IPS-NIHi7 (cell line): ENCODE measurements at regions not wholly inside any gene's neighbourhood (a gene's known extent, or its start where the extent isn't known, plus 50 kb on each side); places are given as distances from the start of the nearest gene placed in this dataset.
A peak's percentile ranks its signal among the peaks of the same experiment; 100 is the strongest.
"Not testable (repeated sequence)": the region's sequence is repeated elsewhere in the genome, so short reads cannot be mapped to it uniquely, and the experiment has no call there.

Experiments
- DNase-seq: peaks from one replicate; pipeline ENCODE4 v3.0.0; 2012; ENCODE audit warnings: mixed read lengths; ENCODE audit errors: extremely low spot score

DNA sequence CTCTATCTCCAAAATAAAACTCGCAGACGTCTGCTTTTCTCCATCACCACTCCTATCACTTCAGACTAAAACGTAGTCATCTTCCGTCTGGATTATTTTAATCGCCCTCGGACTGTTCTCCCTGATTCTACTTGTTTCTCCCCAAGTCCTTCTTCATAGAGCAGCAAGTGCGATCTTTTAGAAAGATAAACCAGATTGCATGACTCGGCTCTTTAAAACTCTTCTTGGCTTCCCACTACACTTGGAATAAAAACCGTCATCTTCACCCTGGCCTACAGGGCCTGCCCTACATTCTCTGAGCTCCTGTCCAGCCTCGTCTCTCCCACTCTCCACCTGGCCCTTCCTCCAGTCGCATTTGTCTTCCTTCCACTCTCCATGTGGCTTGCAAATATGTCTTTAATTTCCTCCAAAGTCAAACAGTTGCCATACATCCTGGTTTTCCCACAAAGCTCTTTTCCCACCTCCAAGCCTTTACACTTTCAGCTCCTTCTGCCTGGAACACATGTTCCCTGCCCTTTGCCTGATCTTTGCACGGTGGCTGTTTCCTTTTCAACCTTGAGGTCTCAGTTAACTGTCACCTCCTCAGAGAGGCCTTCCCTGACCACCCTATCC lies 70.5 kb upstream of the DHX40 start:
- no peak for DNase-seq

DNA sequence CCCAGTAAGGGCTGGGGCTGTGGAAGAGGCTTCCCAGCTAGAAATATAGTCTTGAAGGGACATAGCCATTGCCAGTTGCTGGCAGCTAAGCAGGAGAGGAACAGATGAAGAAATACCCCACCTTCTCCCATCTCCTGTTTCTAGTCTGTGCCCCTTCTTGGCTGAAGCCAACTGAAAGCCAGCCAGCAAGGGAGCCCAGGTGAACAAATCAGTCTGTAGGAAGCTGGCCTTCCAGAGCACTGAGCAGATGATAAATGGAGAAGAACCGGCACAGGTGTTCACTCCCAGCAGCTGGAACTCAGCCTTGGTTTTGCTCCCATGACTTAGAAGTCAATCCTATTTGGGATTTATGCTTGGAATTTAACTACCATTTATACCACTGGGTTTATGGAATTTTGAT lies 69.2 kb upstream of the DHX40 start:
- no peak for DNase-seq

DNA sequence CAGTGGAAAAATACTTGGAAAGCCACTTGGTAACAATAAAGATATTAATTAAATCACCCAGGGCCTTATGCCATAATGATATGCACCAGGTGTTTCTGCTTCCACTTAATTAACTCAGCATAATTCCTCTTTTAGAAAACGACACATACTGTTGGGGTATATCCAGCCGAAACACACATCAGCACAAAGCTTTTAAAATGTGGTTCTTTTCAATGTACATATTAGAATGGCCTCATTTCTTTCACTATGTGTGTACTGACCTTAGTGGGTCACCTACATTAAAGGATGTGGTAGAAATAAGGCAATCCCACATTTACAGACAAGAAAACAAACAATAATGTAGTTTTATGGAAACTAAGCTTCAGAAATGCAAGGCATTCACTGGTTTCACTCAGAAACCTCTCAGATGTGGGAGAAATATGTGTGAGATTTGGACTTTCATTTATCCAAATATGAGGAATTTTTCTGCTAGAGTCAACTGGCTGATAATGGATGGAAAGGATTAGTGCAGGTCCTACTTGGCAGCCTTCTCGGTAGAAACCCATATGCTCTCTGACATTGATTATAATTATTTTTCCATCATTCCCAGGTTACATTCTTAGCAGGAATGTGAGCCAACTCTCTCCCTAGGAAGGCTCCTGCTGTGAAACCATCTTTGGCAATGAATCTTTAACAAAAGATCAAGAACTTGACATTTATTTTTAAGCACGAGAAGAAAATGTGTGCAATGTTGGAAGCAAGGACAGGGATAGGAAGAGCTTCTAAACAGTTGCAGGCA lies 66.7 kb upstream of the DHX40 start:
- DNase-seq, result no peak

DNA sequence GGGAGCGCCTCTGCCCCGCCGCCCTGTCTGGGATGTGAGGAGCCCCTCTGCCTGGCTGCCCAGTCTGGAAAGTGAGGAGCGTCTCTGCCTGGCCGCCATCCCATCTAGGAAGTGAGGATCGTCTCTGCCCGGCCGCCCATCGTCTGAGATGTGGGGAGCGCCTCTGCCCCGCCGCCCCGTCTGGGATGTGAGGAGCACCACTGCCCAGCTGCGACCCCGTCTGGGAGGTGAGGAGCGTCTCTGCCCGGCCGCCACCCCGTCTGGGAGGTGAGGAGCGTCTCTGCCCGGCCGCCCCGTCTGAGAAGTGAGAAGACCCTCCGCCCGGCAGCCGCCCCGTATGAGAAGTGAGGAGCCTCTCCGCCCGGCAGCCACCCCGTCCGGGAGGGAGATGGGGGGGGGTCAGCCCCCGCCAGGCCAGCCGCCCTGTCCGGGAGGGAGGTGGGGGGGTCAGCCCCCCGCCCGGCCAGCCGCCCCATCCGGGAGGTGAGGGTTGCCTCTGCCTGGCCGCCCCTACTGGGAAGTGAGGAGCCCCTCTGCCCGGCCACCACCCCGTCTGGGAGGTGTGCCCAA lies 65.2 kb upstream of the DHX40 start:
- DNase-seq, result not testable (repeated sequence)

DNA sequence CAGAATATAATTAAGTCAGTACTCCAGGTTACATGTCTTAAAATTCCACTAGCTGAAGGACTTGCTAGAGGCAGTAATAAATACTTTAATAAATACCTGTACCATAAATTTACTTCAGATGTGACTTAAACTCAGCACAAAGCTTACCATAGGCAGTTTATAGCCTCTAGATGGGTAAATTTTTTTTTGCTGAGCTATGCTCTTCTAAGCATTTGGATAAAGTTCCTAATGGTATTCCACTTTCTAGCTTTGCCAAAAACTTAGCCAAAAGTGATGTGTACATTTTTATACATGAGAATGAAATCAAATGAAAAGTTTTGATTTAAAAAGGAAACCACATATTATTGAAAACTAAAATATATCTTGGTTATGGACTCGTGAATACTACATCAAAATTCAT lies 63.7 kb upstream of the DHX40 start:
- DNase-seq, result no peak

DNA sequence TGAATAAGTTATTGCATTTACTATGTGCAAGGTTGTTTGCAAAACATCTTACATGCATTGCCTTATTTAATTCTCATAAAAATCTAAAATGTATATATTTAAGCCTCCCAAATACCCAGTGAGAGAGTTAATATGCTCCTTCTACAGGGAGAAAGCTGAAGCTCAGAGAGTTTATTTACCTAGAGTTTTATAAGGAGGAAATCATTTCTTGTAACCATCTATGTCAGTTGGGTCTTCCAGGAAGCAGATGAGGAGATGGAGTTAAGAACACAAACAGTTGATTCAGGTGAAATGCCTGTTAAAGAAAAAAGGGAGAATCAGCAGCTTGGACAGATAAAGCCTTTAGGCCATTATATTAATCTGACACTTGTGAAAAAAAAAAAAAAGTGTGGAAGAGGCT lies 62.6 kb upstream of the DHX40 start:
- DNase-seq, result no peak

DNA sequence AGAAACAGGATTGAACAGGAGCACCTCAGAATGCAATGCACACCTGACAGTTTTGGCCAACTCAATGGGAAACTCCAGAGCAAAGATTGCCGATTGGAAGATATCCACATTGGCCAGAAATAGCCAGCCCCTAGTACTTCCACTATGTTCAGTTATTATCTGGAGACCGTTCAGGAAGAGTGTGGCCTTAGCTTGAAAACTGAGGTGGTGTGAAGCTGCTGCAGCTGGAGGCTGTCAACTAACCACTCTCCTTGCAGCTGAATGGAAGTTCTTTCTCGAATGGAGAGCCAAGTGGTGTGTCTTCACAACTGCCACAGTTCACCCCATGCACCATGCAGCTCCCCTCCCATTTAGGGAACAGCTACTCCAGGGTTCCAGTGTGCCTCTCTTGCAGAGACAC lies 61.9 kb upstream of the DHX40 start:
- DNase-seq, result no peak

DNA sequence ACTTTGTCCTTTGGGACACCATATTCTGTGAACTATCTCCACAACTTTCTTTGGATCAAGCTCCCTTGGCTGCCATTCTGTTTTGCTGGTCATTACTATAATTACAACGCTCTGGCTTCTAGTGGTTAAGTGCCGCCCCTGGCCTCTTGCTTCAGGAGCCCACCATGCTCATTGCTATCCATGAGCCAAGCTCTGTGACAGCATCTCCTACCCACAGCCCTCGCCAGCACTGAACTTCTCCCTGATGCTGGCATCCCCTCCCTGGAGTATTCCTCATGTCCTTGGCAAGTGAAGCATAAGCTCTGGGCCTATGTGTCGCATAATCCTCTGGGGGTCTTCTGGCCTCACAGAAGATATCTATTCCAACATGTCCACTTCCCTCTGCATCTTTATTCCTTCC lies 60.6 kb upstream of the DHX40 start:
- DNase-seq, result no peak

DNA sequence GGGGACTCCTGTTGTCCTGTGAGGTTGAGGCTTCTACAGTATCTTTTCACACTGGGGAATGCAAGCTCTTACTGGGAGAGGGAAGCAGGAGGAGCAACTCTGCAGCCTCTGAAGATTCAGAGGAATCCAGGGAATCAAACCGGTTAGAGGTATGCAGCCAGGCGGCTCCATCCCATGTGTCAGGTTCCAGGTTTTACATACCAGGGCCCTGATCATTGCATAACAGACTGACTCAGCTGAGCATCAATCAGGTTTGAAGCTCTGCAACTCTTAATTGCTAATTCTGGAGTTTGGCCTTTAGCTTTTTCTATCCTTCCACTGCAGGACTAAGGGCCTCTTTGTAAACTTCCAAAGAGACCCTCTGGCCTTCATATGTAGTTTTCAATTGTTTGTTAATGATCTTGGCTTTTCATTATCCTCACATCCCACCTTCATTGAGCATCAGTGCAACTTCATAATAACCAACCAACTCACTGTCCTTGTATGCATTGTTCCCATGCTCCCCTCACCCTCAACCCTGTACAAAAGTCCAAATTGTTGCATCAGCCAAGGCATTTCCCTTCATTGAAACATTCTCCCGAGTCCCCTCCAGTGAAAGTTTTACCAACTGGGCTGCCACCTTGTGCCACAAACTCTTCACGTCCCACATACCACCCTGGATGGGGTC lies 59.7 kb upstream of the DHX40 start:
- DNase-seq, result peak; percentile 15

DNA sequence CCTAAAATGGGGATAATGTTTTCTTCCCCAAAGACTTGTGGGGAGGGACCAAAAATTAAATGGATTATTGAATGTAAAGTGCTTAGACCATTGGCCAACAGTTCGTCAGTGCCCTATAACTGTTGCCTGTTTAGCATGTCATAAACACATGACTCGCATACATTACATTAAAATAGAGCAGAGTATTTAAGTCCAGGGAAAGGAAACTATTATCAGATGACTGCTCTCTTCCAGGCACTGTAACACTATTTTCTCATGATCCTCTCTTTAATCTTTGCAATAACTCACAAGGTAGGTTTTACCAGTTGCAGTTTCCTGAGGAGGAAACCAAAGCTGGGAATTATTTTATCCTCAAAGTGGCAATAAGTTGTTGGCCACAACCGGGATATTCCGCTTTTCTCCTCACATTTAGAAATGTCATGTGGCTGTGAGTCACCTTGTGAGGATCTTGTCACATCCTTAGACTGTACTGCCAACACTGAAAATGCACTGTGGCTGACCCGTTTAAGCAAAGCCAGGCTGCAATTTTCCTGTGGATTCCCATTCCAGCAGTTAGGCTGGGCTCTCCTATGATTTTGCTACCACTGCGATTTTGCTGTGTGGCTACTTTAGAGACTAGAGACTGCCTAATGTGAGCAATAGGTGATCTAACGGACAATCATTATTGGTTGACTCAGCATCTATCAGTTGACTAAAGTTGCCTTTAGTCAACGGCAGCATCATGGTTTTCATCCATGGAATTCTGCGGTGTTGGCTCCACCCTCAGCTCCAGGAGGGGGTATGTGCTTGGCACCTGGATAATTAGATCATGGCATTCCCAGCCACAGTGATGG lies 58.3 kb upstream of the DHX40 start:
- no peak for DNase-seq

DNA sequence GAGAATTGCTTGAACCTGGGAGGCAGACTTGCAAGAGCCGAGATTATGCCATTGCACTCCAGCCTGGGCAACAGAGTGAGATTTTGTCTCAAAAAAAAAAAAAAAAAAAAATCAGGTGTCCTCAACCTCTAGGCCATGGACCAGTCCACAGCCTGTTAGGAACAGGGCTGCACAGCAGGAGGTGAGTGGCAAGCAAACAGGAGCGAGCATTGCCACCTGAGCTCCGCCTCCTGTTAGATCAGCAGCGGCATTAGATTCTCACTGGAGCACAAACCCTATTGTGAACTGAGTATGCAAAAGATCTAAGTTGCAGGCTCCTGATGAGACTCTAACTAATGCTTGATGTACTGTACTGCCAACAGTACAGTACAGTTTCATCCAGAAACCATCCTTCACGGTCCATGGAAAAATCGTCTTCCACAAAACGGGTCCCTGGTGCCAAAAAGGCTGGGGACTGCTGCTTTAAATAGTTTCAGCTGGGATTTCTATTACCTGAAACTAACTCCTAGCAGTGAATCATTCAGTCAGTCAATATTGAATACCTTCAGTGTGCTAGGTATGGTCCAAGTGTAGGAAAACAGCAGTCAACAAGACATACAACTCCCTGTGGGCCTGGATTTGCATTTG lies 56.3 kb upstream of the DHX40 start:
- no peak for DNase-seq

DNA sequence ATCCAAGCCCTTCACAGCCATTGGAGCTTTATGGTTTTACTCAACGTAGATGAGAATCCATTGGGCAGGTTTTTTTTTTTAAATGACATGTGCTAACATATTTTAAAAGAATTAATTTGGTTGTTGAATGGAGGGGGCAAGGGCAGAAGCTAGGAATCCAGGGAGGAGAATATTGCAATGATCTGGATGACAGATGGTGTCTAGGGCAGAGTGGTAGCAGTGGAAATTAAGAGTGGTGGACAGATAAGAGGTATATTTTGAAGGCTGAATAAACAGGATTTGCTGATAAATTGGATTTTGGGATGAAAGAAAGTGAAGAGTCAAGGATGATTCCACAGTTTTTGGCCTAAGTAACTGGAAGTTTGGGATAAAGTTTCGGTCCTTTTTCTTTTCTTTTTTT lies 54.8 kb upstream of the DHX40 start:
- no peak for DNase-seq

DNA sequence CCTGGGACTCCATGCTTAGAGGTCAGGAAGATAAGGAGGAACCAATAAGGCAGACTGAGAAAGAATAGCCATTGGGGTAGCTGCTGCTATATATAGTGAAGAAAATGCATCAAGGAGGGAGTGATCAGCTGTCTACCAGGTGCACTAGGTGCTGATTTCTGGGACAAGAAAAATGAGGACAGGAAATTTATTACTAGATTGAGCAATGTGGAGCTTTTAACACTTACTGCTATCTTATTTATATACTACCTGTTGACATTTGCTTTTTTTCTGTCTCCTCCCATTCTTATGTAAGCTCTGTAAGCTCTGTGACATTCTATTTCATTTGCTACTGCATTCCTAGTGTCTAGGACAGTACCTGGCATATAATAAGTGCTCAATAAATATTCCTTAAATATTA lies 53.7 kb upstream of the DHX40 start:
- DNase-seq, result no peak

DNA sequence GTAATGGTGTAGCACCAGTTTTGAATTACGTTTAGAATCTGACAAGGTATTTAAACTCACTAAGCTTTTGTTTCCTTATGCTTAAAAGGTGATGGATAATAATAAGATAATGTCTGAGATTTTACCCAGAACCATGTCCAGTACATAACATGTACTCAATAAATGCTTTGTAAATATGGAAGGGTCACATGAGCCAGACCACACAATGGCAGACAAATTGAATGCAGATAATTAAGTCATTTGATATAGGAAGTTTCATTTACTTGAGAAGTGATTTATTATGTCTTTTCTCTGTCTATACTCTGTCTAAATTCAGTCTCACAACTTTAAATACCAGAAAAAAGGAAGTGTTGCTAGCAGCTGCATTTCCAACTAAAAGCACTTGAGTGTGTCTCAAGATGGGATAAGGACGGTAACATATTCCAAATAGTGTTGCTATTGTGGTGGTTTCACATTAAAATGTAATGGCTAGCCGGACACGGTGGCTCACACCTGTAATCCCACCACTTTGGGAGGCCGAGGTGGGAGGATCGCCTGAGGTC lies 52.5 kb upstream of the DHX40 start:
- no peak for DNase-seq

DNA sequence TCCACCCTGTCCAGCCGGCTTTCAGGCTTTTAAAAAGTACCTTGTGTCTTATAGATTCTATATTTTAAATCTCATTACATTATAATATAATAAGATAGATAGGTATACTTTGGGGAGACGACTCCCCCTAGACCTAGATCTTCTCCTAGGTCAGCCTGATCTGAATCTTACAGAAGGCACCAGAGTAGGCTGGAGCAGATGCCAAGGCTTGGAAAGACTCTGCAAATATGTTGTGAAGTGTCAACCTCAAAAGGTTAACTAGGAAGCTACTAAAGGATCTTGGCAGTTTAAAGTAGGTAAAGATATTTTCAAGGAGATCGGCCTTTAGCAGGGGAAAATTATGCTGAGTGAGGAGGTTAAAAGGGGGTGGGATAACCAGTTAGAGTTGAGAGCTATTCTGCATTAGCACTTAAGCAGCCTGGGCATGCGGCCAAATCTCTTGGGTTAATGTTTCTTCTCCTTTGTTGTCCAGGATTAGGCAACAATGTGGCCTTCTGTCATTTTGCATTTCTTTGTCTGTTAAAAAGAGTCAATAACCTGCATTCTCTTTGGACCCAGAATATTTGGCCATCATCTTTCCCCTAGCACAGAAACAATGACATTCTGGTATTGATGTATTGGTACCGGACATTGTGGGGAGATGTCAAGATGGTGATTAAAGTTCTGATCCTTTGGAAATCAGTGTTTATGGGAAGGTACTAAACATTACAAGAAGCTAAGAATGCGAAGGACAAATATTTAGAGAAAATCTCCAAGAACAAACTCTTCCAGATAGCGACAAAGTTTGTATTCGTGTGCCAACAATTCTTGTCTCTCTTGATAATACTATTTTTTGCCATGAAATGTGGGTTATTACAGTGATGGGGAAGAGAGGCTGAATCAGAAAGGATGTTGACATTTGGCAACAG lies 51.2 kb upstream of the DHX40 start:
- DNase-seq, result no peak
